ENCODE measurements at regions not wholly inside any gene's neighbourhood (a gene's known extent, or its start where the extent isn't known, plus 50 kb on each side); places are given as distances from the start of the nearest gene placed in this dataset.

GRCh38 chr2:45330108-45330507, 281.0 kb downstream of the SRBD1 start:
- Histone ChIP-seq H3K27ac (ENCODE audit: low read depth, low read length, poor library complexity, severe bottlenecking) (no peak overlapping the region), H3K27me3 (ENCODE audit: insufficient read depth, low read length) (no peaks in the 10 kb centered on the region), H3K9ac (ENCODE audit: low read length) (no peak overlapping the region), H3K4me2 (ENCODE audit: low read length) (no peak overlapping the region), H3K36me3 (ENCODE audit: insufficient read depth, low read length) (no peaks in the 10 kb centered on the region), H3F3A (ENCODE audit: insufficient read depth, low read length) (no peaks in the 10 kb centered on the region), H3K79me2 (ENCODE audit: insufficient read depth, low read length) (no peaks in the 10 kb centered on the region), H3K9me2 (ENCODE audit: low read depth, low read length) (no peaks in the 10 kb centered on the region), H3K4me3 (ENCODE audit: low read depth, low read length, poor library complexity, severe bottlenecking) (no peak overlapping the region), H3K4me1 (ENCODE audit: insufficient read depth, low read length, severe bottlenecking) (no peaks in the 10 kb centered on the region), H2AFZ (ENCODE audit: low read length) (no peak overlapping the region), H3K9me3 (ENCODE audit: low read length) (no peaks in the 10 kb centered on the region), H4K20me1 (ENCODE audit: insufficient read depth, low read length) (no peaks in the 10 kb centered on the region)
- TF ChIP-seq EZH2 (IDR thresholded peaks at IDR 0.05; ENCODE audit: borderline replicate concordance, low read length) (no peak), CTCF (IDR thresholded peaks at IDR 0.05; ENCODE audit: low read length) (no peak)

GRCh38 chr2:45329045-45329677, 281.9 kb downstream of the SRBD1 start:
- H3F3A ChIP-seq (ENCODE audit: insufficient read depth, low read length) = no peaks in the 10 kb centered on the region
- H3K4me3 ChIP-seq (ENCODE audit: low read depth, low read length, poor library complexity, severe bottlenecking) = no peak overlapping the region
- no peaks in the 10 kb centered on the region for H3K79me2 ChIP-seq (ENCODE audit: insufficient read depth, low read length)
- H3K9me3 ChIP-seq (ENCODE audit: low read length) = no peaks in the 10 kb centered on the region
- no peaks in the 10 kb centered on the region for H3K4me1 ChIP-seq (ENCODE audit: insufficient read depth, low read length, severe bottlenecking)
- no peak overlapping the region for H2AFZ ChIP-seq (ENCODE audit: low read length)
- H3K9me2 ChIP-seq (ENCODE audit: low read depth, low read length) = no peaks in the 10 kb centered on the region
- no peaks in the 10 kb centered on the region for H3K27me3 ChIP-seq (ENCODE audit: insufficient read depth, low read length)
- no peak overlapping the region for H3K4me2 ChIP-seq (ENCODE audit: low read length)
- no peak overlapping the region for H3K9ac ChIP-seq (ENCODE audit: low read length)
- no peak overlapping the region for H3K27ac ChIP-seq (ENCODE audit: low read depth, low read length, poor library complexity, severe bottlenecking)
- TF ChIP-seq CTCF (IDR thresholded peaks at IDR 0.05; ENCODE audit: low read length) = no peak
- TF ChIP-seq EZH2 (IDR thresholded peaks at IDR 0.05; ENCODE audit: borderline replicate concordance, low read length) = no peak
- no peaks in the 10 kb centered on the region for H4K20me1 ChIP-seq (ENCODE audit: insufficient read depth, low read length)
- no peaks in the 10 kb centered on the region for H3K36me3 ChIP-seq (ENCODE audit: insufficient read depth, low read length)

- Histone ChIP-seq H2AFZ (ENCODE audit: low read length) (no peak overlapping the region), H3K4me3 (ENCODE audit: low read depth, low read length, poor library complexity, severe bottlenecking) (no peak overlapping the region), H4K20me1 (ENCODE audit: insufficient read depth, low read length) (no peaks in the 10 kb centered on the region), H3K4me1 (ENCODE audit: insufficient read depth, low read length, severe bottlenecking) (no peaks in the 10 kb centered on the region), H3K9me2 (ENCODE audit: low read depth, low read length) (no peaks in the 10 kb centered on the region), H3K4me2 (ENCODE audit: low read length) (no peak overlapping the region), H3F3A (ENCODE audit: insufficient read depth, low read length) (no peaks in the 10 kb centered on the region), H3K27me3 (ENCODE audit: insufficient read depth, low read length) (no peaks in the 10 kb centered on the region), H3K27ac (ENCODE audit: low read depth, low read length, poor library complexity, severe bottlenecking) (no peak overlapping the region), H3K9ac (ENCODE audit: low read length) (no peak overlapping the region), H3K9me3 (ENCODE audit: low read length) (no peaks in the 10 kb centered on the region), H3K36me3 (ENCODE audit: insufficient read depth, low read length) (no peaks in the 10 kb centered on the region), H3K79me2 (ENCODE audit: insufficient read depth, low read length) (no peaks in the 10 kb centered on the region)
- no peak for TF ChIP-seq EZH2 (IDR thresholded peaks at IDR 0.05; ENCODE audit: borderline replicate concordance, low read length)
- no peak for TF ChIP-seq CTCF (IDR thresholded peaks at IDR 0.05; ENCODE audit: low read length)
Observed at GRCh38 chr2:45328264-45328870, 282.7 kb downstream of the SRBD1 start.

Measured in OCI-LY1 (cell line).